Nephron (organoid): ENCODE measurements at regions not wholly inside any gene's neighbourhood (a gene's known extent, or its start where the extent isn't known, plus 50 kb on each side); places are given as distances from the start of the nearest gene placed in this dataset.
A peak's percentile ranks its signal among the peaks of the same experiment; 100 is the strongest.

Experiments
- H3K27ac Mint-ChIP-seq, 3 experiments: 2 replicates each; pipeline ENCODE4 v1.8.0; 2020; ENCODE audit warnings: mixed read lengths in 3 of 3, mild to moderate bottlenecking in 2 of 3, moderate library complexity in 1 of 3
- H3K27me3 Mint-ChIP-seq: 2 replicates; pipeline ENCODE4 v1.8.0; 2021; ENCODE audit warnings: low read depth, mild to moderate bottlenecking, moderate library complexity, mixed read lengths
- H3K36me3 Mint-ChIP-seq: 2 replicates; pipeline ENCODE4 v1.8.0; 2020; ENCODE audit warnings: low read depth, mixed read lengths
- H3K4me1 Mint-ChIP-seq: 2 replicates; pipeline ENCODE4 v1.8.0; 2020; ENCODE audit warnings: mixed read lengths
- H3K4me3 Mint-ChIP-seq, 3 experiments: 2 replicates each; pipeline ENCODE4 v1.8.0; 2020; ENCODE audit warnings: mild to moderate bottlenecking in 3 of 3, mixed read lengths in 3 of 3, moderate library complexity in 2 of 3
- H3K9me3 Mint-ChIP-seq: 2 replicates; pipeline ENCODE4 v1.8.0; 2020; ENCODE audit warnings: mixed read lengths
- TF ChIP-seq, protein P1 (sequence below), 3 experiments: fragments of 200-600 bp; sonication (generic); IDR thresholded peaks; one replicate each; pipeline ENCODE4 v1.5.0; 2021; ENCODE audit warnings: antibody characterized with exemption in 3 of 3; ENCODE audit not compliant: unreplicated experiment in 3 of 3

DNA sequence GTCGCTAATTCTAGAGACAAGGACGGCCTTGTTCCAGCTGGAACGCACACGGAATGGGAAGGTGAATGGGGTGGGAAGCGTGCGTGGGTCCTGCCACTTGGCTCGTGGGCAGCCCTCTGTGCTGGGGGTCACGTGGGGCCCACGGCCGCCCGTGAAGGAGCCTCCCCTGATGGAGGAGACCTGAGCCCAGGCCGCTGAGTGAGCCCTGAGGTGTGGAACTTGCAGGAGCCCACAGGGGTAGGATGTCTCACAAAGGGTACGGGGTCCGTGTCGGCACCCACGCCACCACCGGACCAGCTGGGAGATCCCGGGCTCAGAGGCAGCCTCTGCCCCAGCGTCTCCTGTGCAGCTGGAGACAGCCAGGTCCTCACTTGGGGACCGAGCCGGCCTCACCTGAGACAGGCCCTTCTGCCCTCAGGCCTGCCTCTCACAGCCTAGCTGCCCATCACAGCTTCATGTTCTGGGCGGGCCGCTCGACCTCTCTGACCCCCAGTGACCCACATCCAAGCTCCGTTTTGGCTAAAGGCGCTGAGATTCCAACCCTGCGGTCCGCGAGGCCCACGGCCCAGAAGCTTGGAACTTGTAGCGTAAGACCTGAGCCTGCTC lies 84.8 kb downstream of the FOXL3 start:
- H3K27ac Mint-ChIP-seq, result peak overlapping the region in 2 of 3 experiments; percentile 95 to 97
- TF ChIP-seq, protein P1, sequence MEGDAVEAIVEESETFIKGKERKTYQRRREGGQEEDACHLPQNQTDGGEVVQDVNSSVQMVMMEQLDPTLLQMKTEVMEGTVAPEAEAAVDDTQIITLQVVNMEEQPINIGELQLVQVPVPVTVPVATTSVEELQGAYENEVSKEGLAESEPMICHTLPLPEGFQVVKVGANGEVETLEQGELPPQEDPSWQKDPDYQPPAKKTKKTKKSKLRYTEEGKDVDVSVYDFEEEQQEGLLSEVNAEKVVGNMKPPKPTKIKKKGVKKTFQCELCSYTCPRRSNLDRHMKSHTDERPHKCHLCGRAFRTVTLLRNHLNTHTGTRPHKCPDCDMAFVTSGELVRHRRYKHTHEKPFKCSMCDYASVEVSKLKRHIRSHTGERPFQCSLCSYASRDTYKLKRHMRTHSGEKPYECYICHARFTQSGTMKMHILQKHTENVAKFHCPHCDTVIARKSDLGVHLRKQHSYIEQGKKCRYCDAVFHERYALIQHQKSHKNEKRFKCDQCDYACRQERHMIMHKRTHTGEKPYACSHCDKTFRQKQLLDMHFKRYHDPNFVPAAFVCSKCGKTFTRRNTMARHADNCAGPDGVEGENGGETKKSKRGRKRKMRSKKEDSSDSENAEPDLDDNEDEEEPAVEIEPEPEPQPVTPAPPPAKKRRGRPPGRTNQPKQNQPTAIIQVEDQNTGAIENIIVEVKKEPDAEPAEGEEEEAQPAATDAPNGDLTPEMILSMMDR (IDR thresholded peaks at IDR 0.05; ENCODE audit: unreplicated experiment in 3 of 3), result no peak
- H3K4me3 Mint-ChIP-seq, result peak overlapping the region in 1 of 3 experiments; percentile 34
- H3K4me1 Mint-ChIP-seq, result peaks cover 17% of the 10 kb centered on the region
- no peaks in the 10 kb centered on the region for H3K9me3 Mint-ChIP-seq
- H3K36me3 Mint-ChIP-seq, result no peaks in the 10 kb centered on the region
- peaks cover 8% of the 10 kb centered on the region for H3K27me3 Mint-ChIP-seq

DNA sequence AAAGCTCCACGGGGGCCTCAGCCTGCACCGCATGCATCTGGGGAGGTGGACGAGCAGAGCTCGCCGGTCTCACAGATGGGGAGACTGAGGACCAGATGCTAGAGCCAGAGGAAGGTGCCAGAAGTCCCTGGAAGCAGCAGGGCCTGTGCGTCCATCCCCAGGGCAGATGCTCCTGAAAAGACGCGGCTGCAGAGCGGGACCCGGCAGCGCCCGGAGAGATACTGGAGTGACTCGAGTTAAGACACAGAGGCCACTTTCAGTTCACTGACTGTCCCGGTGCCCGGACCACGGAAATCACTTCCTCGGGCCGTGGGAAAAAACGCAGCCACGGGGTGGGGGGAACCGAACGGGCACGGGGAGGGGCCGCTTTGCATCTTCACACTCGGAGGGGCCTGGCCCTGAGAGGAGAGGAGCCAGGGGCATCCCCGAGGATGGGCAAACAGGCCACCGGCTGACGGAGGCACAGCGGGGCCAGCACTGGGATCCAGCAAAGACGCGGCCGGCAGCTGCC lies 85.4 kb downstream of the FOXL3 start:
- Mint-ChIP-seq H3K27me3 (peaks cover 13% of the 10 kb centered on the region), H3K27ac (no peak overlapping the region)

DNA sequence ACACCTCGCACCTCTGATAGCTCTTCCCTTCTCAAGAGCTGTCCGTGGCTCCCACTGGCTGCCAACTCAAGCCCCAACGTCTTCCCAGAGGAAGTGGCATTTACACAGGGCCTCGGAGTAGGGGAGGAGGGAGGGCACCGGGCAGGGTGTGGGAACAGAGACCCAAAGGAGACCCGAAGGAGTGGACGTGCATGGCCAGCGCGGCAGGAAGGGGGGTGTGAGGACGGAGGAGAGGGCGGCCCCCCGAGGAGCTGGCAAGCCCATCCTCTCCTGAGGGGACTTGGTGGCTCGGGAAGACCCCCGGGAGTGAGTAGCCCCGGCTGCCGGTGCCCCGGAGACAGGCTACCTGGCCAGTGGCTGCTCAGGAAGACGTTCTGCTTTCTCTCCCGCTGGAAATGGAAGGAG lies 85.9 kb downstream of the FOXL3 start:
- Mint-ChIP-seq H3K4me3 (no peak overlapping the region), H3K36me3 (no peaks in the 10 kb centered on the region), H3K27me3 (peaks cover 13% of the 10 kb centered on the region), H3K9me3 (no peaks in the 10 kb centered on the region), H3K4me1 (peaks cover 21% of the 10 kb centered on the region), H3K27ac (no peak overlapping the region)
- TF ChIP-seq, protein P1 (IDR thresholded peaks at IDR 0.05; ENCODE audit: unreplicated experiment in 3 of 3), result no peak

More for the DNA sequence above, 85.4 kb downstream of the FOXL3 start:
- H3K4me3 Mint-ChIP-seq, result peak overlapping the region in 1 of 3 experiments; percentile 34
- H3K4me1 Mint-ChIP-seq, result peaks cover 21% of the 10 kb centered on the region
- TF ChIP-seq, protein P1 (IDR thresholded peaks at IDR 0.05; ENCODE audit: unreplicated experiment in 3 of 3), result no peak
- H3K9me3 Mint-ChIP-seq, result no peaks in the 10 kb centered on the region
- H3K36me3 Mint-ChIP-seq, result no peaks in the 10 kb centered on the region

DNA sequence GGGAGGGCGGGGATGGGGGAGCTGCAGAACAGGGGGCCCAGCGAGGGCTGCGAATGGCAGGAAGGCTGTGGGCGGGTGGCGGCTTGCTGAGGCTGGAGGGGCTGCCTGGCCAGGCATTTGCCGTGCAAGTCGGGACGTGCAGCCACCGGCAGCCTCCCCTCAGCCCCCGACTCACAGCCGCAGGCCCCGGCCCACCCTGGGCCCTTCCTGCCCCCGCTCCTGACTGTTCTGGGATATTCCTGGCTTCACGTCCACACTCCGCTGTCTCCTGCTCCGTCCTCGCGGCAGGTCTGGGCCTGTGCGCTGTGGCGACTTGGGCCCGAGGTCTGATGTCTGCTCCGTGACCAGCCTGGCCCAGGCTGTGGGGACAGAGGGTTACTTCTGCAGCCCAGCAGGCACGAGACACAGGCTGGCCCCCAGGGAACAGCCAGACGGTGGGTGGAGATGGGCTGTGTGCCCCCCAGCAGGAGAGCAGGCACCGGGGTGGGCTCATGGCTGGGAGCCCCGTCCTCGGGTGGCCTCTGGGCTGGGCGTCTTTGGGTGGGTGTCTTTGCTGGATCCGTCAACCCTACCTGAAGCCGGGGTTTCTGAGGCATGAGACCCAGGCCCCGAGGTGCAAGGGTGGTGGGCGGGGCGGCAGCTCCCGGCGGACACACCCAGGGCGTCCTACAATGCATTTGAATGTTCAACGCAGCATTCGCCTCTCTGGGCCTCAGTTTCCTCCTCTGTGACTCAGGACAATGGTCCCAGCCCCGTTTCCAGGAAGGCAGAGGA lies 86.5 kb downstream of the FOXL3 start:
- H3K9me3 Mint-ChIP-seq, result no peaks in the 10 kb centered on the region
- peaks cover 21% of the 10 kb centered on the region for H3K4me1 Mint-ChIP-seq
- H3K4me3 Mint-ChIP-seq, result peak overlapping the region in 1 of 3 experiments; percentile 23
- TF ChIP-seq, protein P1 (IDR thresholded peaks at IDR 0.05; ENCODE audit: unreplicated experiment in 3 of 3), result no peak
- peaks cover 17% of the 10 kb centered on the region for H3K27me3 Mint-ChIP-seq
- H3K36me3 Mint-ChIP-seq, result no peaks in the 10 kb centered on the region
- peak overlapping the region in 1 of 3 experiments; percentile 38 for H3K27ac Mint-ChIP-seq

DNA sequence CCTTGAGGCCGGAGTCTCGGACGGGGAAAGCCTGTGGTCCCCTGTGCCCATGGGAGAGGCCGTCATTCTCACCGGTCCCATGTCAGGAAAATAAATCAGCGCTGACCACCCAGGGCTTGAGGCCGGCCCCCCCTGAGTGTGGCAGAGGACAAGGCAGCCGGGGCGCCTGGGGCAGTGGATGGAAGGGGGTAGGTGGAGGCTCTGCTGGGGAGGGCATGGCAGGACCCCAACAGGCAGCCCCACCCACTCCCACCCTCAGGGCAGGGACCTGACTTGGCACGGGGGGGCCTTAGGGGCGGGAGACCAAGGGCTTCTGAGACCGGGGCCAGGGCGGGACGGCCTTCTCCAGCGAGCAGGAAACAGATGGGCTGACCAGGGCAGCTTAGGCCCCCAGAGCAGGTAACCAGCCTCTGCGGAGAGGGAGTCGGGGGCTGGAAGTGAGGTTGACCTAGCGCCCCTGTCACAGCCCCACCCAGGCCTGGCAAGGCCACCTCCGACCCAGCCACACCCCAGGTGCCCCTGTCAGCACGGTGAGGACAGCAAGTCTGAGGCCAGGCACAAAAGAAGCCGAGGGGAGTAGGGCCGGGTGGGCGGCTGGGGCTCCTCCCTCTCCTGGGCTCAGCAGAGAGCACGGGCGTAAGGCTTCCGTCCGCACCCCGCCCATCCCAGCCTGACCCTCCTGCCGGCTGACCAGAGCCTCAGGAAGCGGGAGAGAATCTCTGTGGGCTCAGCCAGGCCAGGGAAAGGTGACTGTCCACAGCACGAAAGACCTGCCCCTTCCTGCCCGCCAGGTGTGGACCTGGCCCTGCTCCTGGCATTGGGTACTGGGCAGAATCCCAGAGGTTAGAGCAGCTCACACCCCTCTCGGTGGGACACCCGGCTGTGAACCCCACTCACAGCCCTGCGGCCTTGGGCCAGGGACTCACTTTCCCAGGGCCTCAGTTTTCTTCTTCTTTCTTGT lies 87.4 kb downstream of the FOXL3 start:
- Mint-ChIP-seq H3K4me3 (peak overlapping the region in 1 of 3 experiments; percentile 8), H3K27ac (peak overlapping the region in 2 of 3 experiments; percentile 69 to 85), H3K27me3 (peaks cover 25% of the 10 kb centered on the region), H3K4me1 (peaks cover 21% of the 10 kb centered on the region), H3K9me3 (peaks cover 7% of the 10 kb centered on the region), H3K36me3 (no peaks in the 10 kb centered on the region)
- TF ChIP-seq, protein P1 (IDR thresholded peaks at IDR 0.05; ENCODE audit: unreplicated experiment in 3 of 3), result no peak
